ENCODE measurements at regions not wholly inside any gene's neighbourhood (a gene's known extent, or its start where the extent isn't known, plus 50 kb on each side); places are given as distances from the start of the nearest gene placed in this dataset.

- Histone ChIP-seq H3K9ac (ENCODE audit: low read depth in 1 of 2, low read length in 2 of 2) (peak overlapping the region in 1 of 2 donors; percentile 16), H3K27me3 (ENCODE audit: control insufficient read depth in 1 of 2, insufficient read depth in 2 of 2, low read length in 2 of 2) (peaks cover 0 to 7% of the 10 kb centered on the region in 2 donors), H3K9me3 (ENCODE audit: control insufficient read depth in 1 of 2, low read length in 2 of 2) (no peaks in the 10 kb centered on the region), H3K36me3 (ENCODE audit: control insufficient read depth in 1 of 2, insufficient read depth in 2 of 2, low read length in 2 of 2) (no peaks in the 10 kb centered on the region), H3K4me3 (ENCODE audit: low read depth in 1 of 2, low read length in 2 of 2) (peak overlapping the region; percentile 42 to 59), H3K4me1 (ENCODE audit: control insufficient read depth in 1 of 2, insufficient read depth in 2 of 2, low read length in 2 of 2) (peaks cover 12 to 14% of the 10 kb centered on the region in 2 donors), H3K27ac (ENCODE audit: low read depth, low read length) (no peak overlapping the region)
Measured at GRCh38 chr1:38559446-38560165, 300.0 kb downstream of the RRAGC start.

DNA sequence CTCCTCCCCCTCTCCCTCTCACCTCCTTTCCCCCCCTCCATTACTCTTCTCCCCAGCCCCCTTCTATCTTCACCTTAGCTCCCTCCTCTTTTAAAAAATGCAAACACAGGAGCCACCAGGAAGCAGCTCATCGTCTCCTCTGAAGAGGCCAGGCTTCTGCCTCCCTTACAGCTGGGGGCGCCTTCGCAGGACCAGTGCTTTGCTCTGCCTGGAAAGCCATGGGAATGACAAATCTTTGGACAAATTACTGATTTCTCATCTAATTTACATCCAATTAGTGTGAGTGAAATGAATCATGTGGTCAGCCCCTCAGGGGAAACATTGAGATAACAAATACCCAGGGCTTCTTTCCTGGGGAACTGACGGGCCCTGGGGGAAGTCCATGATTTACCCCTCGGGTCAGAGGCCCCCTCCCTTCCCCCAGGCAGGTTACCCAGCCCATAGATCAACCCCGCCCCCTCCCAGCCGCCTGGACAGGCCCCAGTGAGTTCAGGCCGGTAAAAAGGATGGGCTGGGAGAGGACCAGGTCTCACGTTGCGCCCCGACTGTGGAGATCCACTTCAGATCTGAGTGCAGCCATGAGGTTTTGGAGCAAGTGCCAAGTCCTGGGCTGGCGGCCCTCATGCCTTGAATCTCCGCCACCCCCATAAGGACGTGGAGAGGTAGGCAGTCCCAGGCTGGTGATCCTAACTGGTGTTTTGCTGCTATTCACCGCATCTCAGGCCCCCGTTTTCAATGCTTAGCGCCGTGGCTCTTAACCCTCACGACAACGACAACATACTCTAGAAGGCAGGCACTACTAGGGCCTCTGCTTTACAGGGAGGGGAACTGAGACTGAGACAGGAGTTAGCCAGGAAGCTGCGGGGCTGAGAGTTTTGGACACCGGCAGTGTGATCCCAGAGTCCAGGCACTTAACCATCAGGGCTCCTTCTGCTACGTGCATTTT, 300.8 kb downstream of the RRAGC start:
- Histone ChIP-seq H3K27me3 (ENCODE audit: control insufficient read depth in 1 of 2, insufficient read depth in 2 of 2, low read length in 2 of 2) (peaks cover 0 to 7% of the 10 kb centered on the region in 2 donors), H3K9me3 (ENCODE audit: control insufficient read depth in 1 of 2, low read length in 2 of 2) (no peaks in the 10 kb centered on the region), H3K9ac (ENCODE audit: low read depth in 1 of 2, low read length in 2 of 2) (peak overlapping the region in 1 of 2 donors; percentile 16), H3K4me3 (ENCODE audit: low read depth in 1 of 2, low read length in 2 of 2) (peak overlapping the region; percentile 42 to 59), H3K36me3 (ENCODE audit: control insufficient read depth in 1 of 2, insufficient read depth in 2 of 2, low read length in 2 of 2) (no peaks in the 10 kb centered on the region), H3K4me1 (ENCODE audit: control insufficient read depth in 1 of 2, insufficient read depth in 2 of 2, low read length in 2 of 2) (peaks cover 12 to 14% of the 10 kb centered on the region in 2 donors), H3K27ac (ENCODE audit: low read depth, low read length) (no peak overlapping the region)

GRCh38 chr1:38558055-38558454, 301.5 kb downstream of the RRAGC start:
- H3K36me3 ChIP-seq (ENCODE audit: control insufficient read depth in 1 of 2, insufficient read depth in 2 of 2, low read length in 2 of 2): no peaks in the 10 kb centered on the region
- H3K9me3 ChIP-seq (ENCODE audit: control insufficient read depth in 1 of 2, low read length in 2 of 2): no peaks in the 10 kb centered on the region
- H3K27me3 ChIP-seq (ENCODE audit: control insufficient read depth in 1 of 2, insufficient read depth in 2 of 2, low read length in 2 of 2): peaks cover 0 to 7% of the 10 kb centered on the region in 2 donors
- H3K27ac ChIP-seq (ENCODE audit: low read depth, low read length): no peak overlapping the region
- H3K4me1 ChIP-seq (ENCODE audit: control insufficient read depth in 1 of 2, insufficient read depth in 2 of 2, low read length in 2 of 2): peaks cover 12 to 14% of the 10 kb centered on the region in 2 donors
- H3K9ac ChIP-seq (ENCODE audit: low read depth in 1 of 2, low read length in 2 of 2): no peak overlapping the region
- H3K4me3 ChIP-seq (ENCODE audit: low read depth in 1 of 2, low read length in 2 of 2): no peak overlapping the region

DNA sequence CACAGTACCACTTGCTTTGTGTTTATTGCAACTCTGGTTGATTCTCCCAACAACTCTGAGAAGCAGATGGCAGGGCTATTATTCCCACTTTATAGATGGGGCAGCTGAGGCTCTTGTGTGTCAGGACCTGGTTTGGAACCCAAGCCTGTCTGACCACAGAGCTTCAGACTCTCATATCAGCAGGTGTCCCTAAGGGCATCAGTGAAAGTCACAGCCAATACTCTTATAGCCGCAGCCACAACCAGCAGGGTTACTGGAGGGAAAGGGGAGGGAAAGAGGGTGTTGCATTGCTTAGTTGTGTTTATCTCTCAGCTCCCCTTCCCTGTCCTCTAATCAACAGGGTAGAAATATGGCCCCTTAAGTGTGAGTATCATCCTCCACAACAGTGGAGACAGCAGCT, 304.0 kb downstream of the RRAGC start:
- no peaks in the 10 kb centered on the region for H3K36me3 ChIP-seq (ENCODE audit: control insufficient read depth in 1 of 2, insufficient read depth in 2 of 2, low read length in 2 of 2)
- H3K9me3 ChIP-seq (ENCODE audit: control insufficient read depth in 1 of 2, low read length in 2 of 2): no peaks in the 10 kb centered on the region
- peaks cover 12 to 13% of the 10 kb centered on the region in 2 donors for H3K4me1 ChIP-seq (ENCODE audit: control insufficient read depth in 1 of 2, insufficient read depth in 2 of 2, low read length in 2 of 2)
- H3K27ac ChIP-seq (ENCODE audit: low read depth, low read length): no peak overlapping the region
- no peak overlapping the region for H3K9ac ChIP-seq (ENCODE audit: low read depth in 1 of 2, low read length in 2 of 2)
- H3K4me3 ChIP-seq (ENCODE audit: low read depth in 1 of 2, low read length in 2 of 2): no peak overlapping the region
- H3K27me3 ChIP-seq (ENCODE audit: control insufficient read depth in 1 of 2, insufficient read depth in 2 of 2, low read length in 2 of 2): no peaks in the 10 kb centered on the region

- H3K4me3 ChIP-seq (ENCODE audit: low read depth in 1 of 2, low read length in 2 of 2): no peak overlapping the region
- H3K27me3 ChIP-seq (ENCODE audit: control insufficient read depth in 1 of 2, insufficient read depth in 2 of 2, low read length in 2 of 2): peaks cover 0 to under 1% of the 10 kb centered on the region in 2 donors
- H3K36me3 ChIP-seq (ENCODE audit: control insufficient read depth in 1 of 2, insufficient read depth in 2 of 2, low read length in 2 of 2): no peaks in the 10 kb centered on the region
- H3K4me1 ChIP-seq (ENCODE audit: control insufficient read depth in 1 of 2, insufficient read depth in 2 of 2, low read length in 2 of 2): peaks cover 8% of the 10 kb centered on the region in 2 donors
- H3K27ac ChIP-seq (ENCODE audit: low read depth, low read length): no peak overlapping the region
- H3K9ac ChIP-seq (ENCODE audit: low read depth in 1 of 2, low read length in 2 of 2): no peak overlapping the region
- H3K9me3 ChIP-seq (ENCODE audit: control insufficient read depth in 1 of 2, low read length in 2 of 2): no peaks in the 10 kb centered on the region
Measured at GRCh38 chr1:38555130-38555529, 304.4 kb downstream of the RRAGC start.

DNA sequence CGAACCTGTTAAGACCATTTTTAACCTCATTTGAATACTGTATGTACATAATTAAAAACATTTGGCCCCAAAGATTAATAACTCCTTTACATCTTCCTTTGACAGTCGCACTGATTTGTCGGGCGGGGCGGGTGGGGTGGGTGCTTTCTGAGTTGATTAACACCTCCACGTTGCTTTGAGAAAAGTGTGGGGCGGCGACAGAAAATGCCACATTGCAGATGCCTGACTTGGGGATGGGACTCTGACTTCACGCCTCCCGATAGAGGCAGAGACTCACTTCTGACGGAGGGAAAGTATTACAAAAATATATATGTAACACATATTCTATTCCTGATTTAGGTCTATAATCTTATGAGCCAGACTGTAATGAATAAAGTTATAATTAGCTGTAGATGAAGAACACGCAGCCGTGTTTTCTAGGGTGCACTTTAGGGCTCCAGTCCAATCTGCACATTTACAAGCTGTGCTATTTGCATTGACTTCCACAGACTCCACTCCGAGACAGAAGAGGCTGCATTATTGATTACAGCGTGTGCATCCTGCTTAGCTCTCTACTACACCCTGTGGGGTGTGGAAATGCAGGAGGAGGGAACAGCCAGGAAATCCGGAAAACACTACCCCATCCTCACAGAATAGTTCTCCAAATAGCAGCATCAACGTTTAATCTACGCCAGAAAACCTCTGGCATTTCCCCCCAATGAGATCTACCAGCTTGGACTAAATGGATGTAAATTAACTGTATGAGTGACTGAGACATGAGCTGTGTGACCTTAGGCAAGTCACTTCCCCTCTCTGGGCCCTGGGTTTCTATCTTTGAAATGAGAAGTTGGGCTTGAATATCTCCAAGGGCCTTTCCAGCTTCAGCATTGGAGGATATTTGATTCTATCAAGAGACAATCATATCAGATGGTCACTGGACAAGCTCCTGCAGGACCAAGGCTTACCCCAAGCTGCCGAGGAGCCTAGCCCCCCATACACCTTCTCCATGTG, 308.0 kb downstream of the RRAGC start:
- Histone ChIP-seq H3K9me3 (ENCODE audit: control insufficient read depth in 1 of 2, low read length in 2 of 2) (no peaks in the 10 kb centered on the region), H3K4me3 (ENCODE audit: low read depth in 1 of 2, low read length in 2 of 2) (no peak overlapping the region), H3K27ac (ENCODE audit: low read depth, low read length) (no peak overlapping the region)

DNA sequence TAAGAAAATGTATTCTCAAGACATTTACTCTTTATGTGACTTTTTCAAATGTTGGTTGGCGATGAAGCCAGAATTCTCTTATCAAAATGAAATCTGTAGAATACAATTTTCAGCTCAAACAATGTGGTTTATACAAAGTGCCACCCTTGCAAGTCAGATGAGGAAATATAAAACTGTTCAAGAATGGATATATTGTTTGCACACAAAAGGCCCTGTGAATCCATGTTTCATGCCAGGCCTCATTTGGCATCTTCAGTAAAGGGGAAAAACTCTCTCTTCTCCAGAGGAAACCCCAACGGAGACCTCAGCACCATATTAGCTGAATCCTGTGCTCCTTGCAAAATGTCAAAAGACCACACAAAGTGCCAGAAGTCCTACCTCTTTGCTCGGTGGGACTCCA, 310.4 kb downstream of the RRAGC start:
- Histone ChIP-seq H3K9me3 (ENCODE audit: control insufficient read depth in 1 of 2, low read length in 2 of 2) (no peaks in the 10 kb centered on the region), H3K4me3 (ENCODE audit: low read depth in 1 of 2, low read length in 2 of 2) (no peak overlapping the region), H3K9ac (ENCODE audit: low read depth in 1 of 2, low read length in 2 of 2) (no peak overlapping the region), H3K36me3 (ENCODE audit: control insufficient read depth in 1 of 2, insufficient read depth in 2 of 2, low read length in 2 of 2) (no peaks in the 10 kb centered on the region), H3K4me1 (ENCODE audit: control insufficient read depth in 1 of 2, insufficient read depth in 2 of 2, low read length in 2 of 2) (no peaks in the 10 kb centered on the region), H3K27ac (ENCODE audit: low read depth, low read length) (no peak overlapping the region), H3K27me3 (ENCODE audit: control insufficient read depth in 1 of 2, insufficient read depth in 2 of 2, low read length in 2 of 2) (peaks cover 0 to 6% of the 10 kb centered on the region in 2 donors)

More for the DNA sequence above, 308.0 kb downstream of the RRAGC start:
- Histone ChIP-seq H3K9ac (ENCODE audit: low read depth in 1 of 2, low read length in 2 of 2) (no peak overlapping the region), H3K36me3 (ENCODE audit: control insufficient read depth in 1 of 2, insufficient read depth in 2 of 2, low read length in 2 of 2) (no peaks in the 10 kb centered on the region), H3K27me3 (ENCODE audit: control insufficient read depth in 1 of 2, insufficient read depth in 2 of 2, low read length in 2 of 2) (peaks cover 0 to 6% of the 10 kb centered on the region in 2 donors), H3K4me1 (ENCODE audit: control insufficient read depth in 1 of 2, insufficient read depth in 2 of 2, low read length in 2 of 2) (no peaks in the 10 kb centered on the region)

- Histone ChIP-seq H3K36me3 (ENCODE audit: control insufficient read depth in 1 of 2, insufficient read depth in 2 of 2, low read length in 2 of 2) (no peaks in the 10 kb centered on the region), H3K4me3 (ENCODE audit: low read depth in 1 of 2, low read length in 2 of 2) (no peak overlapping the region), H3K27ac (ENCODE audit: low read depth, low read length) (no peak overlapping the region), H3K4me1 (ENCODE audit: control insufficient read depth in 1 of 2, insufficient read depth in 2 of 2, low read length in 2 of 2) (no peaks in the 10 kb centered on the region), H3K9me3 (ENCODE audit: control insufficient read depth in 1 of 2, low read length in 2 of 2) (peaks cover 0 to 1% of the 10 kb centered on the region in 2 donors), H3K9ac (ENCODE audit: low read depth in 1 of 2, low read length in 2 of 2) (no peak overlapping the region), H3K27me3 (ENCODE audit: control insufficient read depth in 1 of 2, insufficient read depth in 2 of 2, low read length in 2 of 2) (peaks cover 0 to 6% of the 10 kb centered on the region in 2 donors)
Measured at GRCh38 chr1:38547321-38547720, 312.3 kb downstream of the RRAGC start.

- H3K4me1 ChIP-seq (ENCODE audit: control insufficient read depth in 1 of 2, insufficient read depth in 2 of 2, low read length in 2 of 2): no peaks in the 10 kb centered on the region
- peaks cover 0 to 6% of the 10 kb centered on the region in 2 donors for H3K27me3 ChIP-seq (ENCODE audit: control insufficient read depth in 1 of 2, insufficient read depth in 2 of 2, low read length in 2 of 2)
- H3K36me3 ChIP-seq (ENCODE audit: control insufficient read depth in 1 of 2, insufficient read depth in 2 of 2, low read length in 2 of 2): no peaks in the 10 kb centered on the region
- no peak overlapping the region for H3K4me3 ChIP-seq (ENCODE audit: low read depth in 1 of 2, low read length in 2 of 2)
- no peak overlapping the region for H3K27ac ChIP-seq (ENCODE audit: low read depth, low read length)
- H3K9ac ChIP-seq (ENCODE audit: low read depth in 1 of 2, low read length in 2 of 2): no peak overlapping the region
- H3K9me3 ChIP-seq (ENCODE audit: control insufficient read depth in 1 of 2, low read length in 2 of 2): peaks cover 0 to 1% of the 10 kb centered on the region in 2 donors
Measured at GRCh38 chr1:38546636-38547035, 312.9 kb downstream of the RRAGC start.
